HEK293 (cell line): ENCODE measurements at regions not wholly inside any gene's neighbourhood (a gene's known extent, or its start where the extent isn't known, plus 50 kb on each side); places are given as distances from the start of the nearest gene placed in this dataset.

Experiments
- ATF2 ChIP-seq: fragments of 450-650 bp; formaldehyde crosslinking; IDR thresholded peaks from 2 replicates; pipeline ENCODE4 v1.5.1; 2016; ENCODE audit warnings: missing biosample characterization, missing genetic modification characterization, low read depth
- CTCF ChIP-seq: fragments of 450-650 bp; formaldehyde crosslinking; IDR thresholded peaks from 2 replicates; pipeline ENCODE4 v1.5.1; 2016; ENCODE audit warnings: missing biosample characterization, missing genetic modification characterization
- KLF16 ChIP-seq: fragments of 450-650 bp; formaldehyde crosslinking; IDR thresholded peaks from 2 replicates; pipeline ENCODE4 v1.5.1; 2017; ENCODE audit warnings: missing biosample characterization, missing genetic modification characterization
- OVOL3 ChIP-seq: fragments of 450-650 bp; formaldehyde crosslinking; IDR thresholded peaks from 2 replicates; pipeline ENCODE4 v1.5.1; 2016; ENCODE audit warnings: missing biosample characterization, missing genetic modification characterization
- PATZ1 ChIP-seq: fragments of 450-650 bp; formaldehyde crosslinking; IDR thresholded peaks from 2 replicates; pipeline ENCODE4 v1.5.1; 2016; ENCODE audit warnings: missing biosample characterization, missing genetic modification characterization
- REST ChIP-seq: fragments of 450-650 bp; formaldehyde crosslinking; IDR thresholded peaks from 2 replicates; pipeline ENCODE4 v1.5.1; 2016; ENCODE audit warnings: missing biosample characterization, missing genetic modification characterization
- SCRT1 ChIP-seq: fragments of 450-650 bp; formaldehyde crosslinking; IDR thresholded peaks from 2 replicates; pipeline ENCODE4 v1.5.1; 2016; ENCODE audit warnings: missing biosample characterization, missing genetic modification characterization, borderline replicate concordance
- SETDB1 ChIP-seq: IDR thresholded peaks from one replicate; pipeline ENCODE4 v1.6.1; 2017; ENCODE audit warnings: mild to moderate bottlenecking, low read length, moderate library complexity, mixed read lengths; ENCODE audit not compliant: insufficient read length
- ZBTB49 ChIP-seq: fragments of 450-650 bp; formaldehyde crosslinking; IDR thresholded peaks from 2 replicates; pipeline ENCODE4 v1.5.1; 2016; ENCODE audit warnings: missing biosample characterization, missing genetic modification characterization, low read depth
- ZNF645 ChIP-seq: fragments of 450-650 bp; formaldehyde crosslinking; IDR thresholded peaks from 2 replicates; pipeline ENCODE4; 2016; ENCODE audit warnings: missing biosample characterization, missing genetic modification characterization
- ZNF701 ChIP-seq: fragments of 450-650 bp; formaldehyde crosslinking; IDR thresholded peaks from 2 replicates; pipeline ENCODE4 v1.5.1; 2016; ENCODE audit warnings: missing biosample characterization, missing genetic modification characterization
- ZNF747 ChIP-seq: fragments of 450-650 bp; formaldehyde crosslinking; IDR thresholded peaks from 2 replicates; pipeline ENCODE4 v1.5.1; 2016; ENCODE audit warnings: missing biosample characterization, missing genetic modification characterization
- ZSCAN18 ChIP-seq: fragments of 450-650 bp; formaldehyde crosslinking; IDR thresholded peaks from 2 replicates; pipeline ENCODE4 v1.5.1; 2016; ENCODE audit warnings: missing biosample characterization, missing genetic modification characterization
- ZSCAN23 ChIP-seq: fragments of 450-650 bp; formaldehyde crosslinking; IDR thresholded peaks from 2 replicates; pipeline ENCODE4 v1.5.1; 2016; ENCODE audit warnings: missing biosample characterization, missing genetic modification characterization

GRCh38 chr2:133790711-133791110 is 222.4 kb upstream of the NCKAP5 start:
- TF ChIP-seq CTCF (tag by site-specific recombination) (no peak), KLF16 (tag by site-specific recombination) (no peak), SETDB1 (no peak), ZSCAN18 (tag by site-specific recombination) (no peak), ZBTB49 (tag by site-specific recombination) (no peak), OVOL3 (tag by site-specific recombination) (no peak), ZNF747 (no peak), PATZ1 (tag by site-specific recombination) (no peak), ZNF701 (no peak), ZNF645 (tag by site-specific recombination) (no peak), SCRT1 (no peak), REST (tag by site-specific recombination) (no peak), ATF2 (tag by site-specific recombination) (no peak), ZSCAN23 (tag by site-specific recombination) (no peak)
